Adrenal gland (tissue), 5 donors: ENCODE measurements at regions not wholly inside any gene's neighbourhood (a gene's known extent, or its start where the extent isn't known, plus 50 kb on each side); places are given as distances from the start of the nearest gene placed in this dataset.

Experiments used
- CTCF ChIP-seq, 6 experiments: fragments of 450-650 bp in 4 of 6; fragments of 200-600 bp in 2 of 6; sonication (generic) in 1 of 6; IDR thresholded peaks; 1 replicate in 5 of 6; 2 replicates in 1 of 6; pipeline versions ENCODE4 v1.5.1 to v1.8.0; 2016 to 2021; ENCODE audit warnings: antibody characterized with exemption in 6 of 6, mild to moderate bottlenecking in 2 of 6, moderate library complexity in 1 of 6
- POLR2A ChIP-seq, 2 donors: fragments of 450-650 bp; IDR thresholded peaks; one replicate each; pipeline ENCODE4 v1.6.1; 2017; ENCODE audit warnings: antibody characterized with exemption in 2 of 2, mild to moderate bottlenecking in 2 of 2, moderate library complexity in 1 of 2
- donor health status: DM: no; HTN: no; CAD: no.

- TF ChIP-seq CTCF (IDR thresholded peaks at IDR 0.05) (no peak), POLR2A (IDR thresholded peaks at IDR 0.05) (no peak)
Measured at GRCh38 chr12:88645816-88646215, 65.5 kb upstream of the KITLG start.
